RWPE1 (cell line): ENCODE measurements at regions not wholly inside any gene's neighbourhood (a gene's known extent, or its start where the extent isn't known, plus 50 kb on each side); places are given as distances from the start of the nearest gene placed in this dataset.

ENCODE experiments used
- CTCF ChIA-PET: fragments of 350-600 bp; sonication (Branson Sonifier 250); formaldehyde crosslinking; extraction: SDS; loops from one replicate; lab custom pipeline; 2021; lab: Yijun Ruan, JAX
- POLR2A ChIA-PET: fragments of 400-600 bp; formaldehyde crosslinking; extraction: SDS; loops from one replicate; lab custom pipeline; 2020; ENCODE audit warnings: antibody characterized with exemption; ENCODE audit not compliant: low non-redundant PET; lab: Yijun Ruan, JAX
- DNase-seq: peaks from one replicate; pipeline ENCODE4 v3.0.0; 2012; ENCODE audit warnings: low spot score
- H3K27ac ChIP-seq: fragments of 450-650 bp; 2 replicates; pipeline ENCODE4 v1.5.1; 2017
- TF ChIP-seq, protein P1 (sequence below): fragments of 450-650 bp; conservative IDR thresholded peaks from 2 replicates; pipeline ENCODE4 v1.5.1; 2017; ENCODE audit warnings: low read depth, mild to moderate bottlenecking

DNA sequence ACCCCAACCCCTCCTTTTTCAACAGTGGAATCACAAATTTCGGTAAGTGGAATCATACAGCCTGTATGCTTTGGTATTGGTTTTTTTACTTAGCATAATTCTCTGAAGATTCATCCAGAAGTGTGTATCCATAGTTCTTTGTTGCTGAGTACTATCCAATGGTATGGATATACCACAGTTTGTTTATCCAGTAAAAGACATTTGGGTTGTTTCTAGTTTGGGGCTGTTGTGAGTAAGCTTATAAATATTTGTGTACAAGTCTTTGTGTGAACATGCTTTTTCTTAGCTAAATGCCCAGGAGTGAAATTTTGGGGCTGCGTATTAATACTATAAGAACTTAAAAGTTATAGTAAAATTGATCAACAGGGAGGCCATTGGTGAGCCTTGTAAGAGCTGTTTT is 57.5 kb upstream of the GC start:
- CTCF ChIA-PET = no interaction called here
- TF ChIP-seq, protein P1, sequence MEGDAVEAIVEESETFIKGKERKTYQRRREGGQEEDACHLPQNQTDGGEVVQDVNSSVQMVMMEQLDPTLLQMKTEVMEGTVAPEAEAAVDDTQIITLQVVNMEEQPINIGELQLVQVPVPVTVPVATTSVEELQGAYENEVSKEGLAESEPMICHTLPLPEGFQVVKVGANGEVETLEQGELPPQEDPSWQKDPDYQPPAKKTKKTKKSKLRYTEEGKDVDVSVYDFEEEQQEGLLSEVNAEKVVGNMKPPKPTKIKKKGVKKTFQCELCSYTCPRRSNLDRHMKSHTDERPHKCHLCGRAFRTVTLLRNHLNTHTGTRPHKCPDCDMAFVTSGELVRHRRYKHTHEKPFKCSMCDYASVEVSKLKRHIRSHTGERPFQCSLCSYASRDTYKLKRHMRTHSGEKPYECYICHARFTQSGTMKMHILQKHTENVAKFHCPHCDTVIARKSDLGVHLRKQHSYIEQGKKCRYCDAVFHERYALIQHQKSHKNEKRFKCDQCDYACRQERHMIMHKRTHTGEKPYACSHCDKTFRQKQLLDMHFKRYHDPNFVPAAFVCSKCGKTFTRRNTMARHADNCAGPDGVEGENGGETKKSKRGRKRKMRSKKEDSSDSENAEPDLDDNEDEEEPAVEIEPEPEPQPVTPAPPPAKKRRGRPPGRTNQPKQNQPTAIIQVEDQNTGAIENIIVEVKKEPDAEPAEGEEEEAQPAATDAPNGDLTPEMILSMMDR = no peak
- POLR2A ChIA-PET = interaction anchor here (0.6 kb wide), 1 partner anchor 1144 kb away, joined by 6 read pairs; no protein-coding TSS in a partner anchor
- no peak for DNase-seq
- H3K27ac ChIP-seq = no peak overlapping the region

DNA sequence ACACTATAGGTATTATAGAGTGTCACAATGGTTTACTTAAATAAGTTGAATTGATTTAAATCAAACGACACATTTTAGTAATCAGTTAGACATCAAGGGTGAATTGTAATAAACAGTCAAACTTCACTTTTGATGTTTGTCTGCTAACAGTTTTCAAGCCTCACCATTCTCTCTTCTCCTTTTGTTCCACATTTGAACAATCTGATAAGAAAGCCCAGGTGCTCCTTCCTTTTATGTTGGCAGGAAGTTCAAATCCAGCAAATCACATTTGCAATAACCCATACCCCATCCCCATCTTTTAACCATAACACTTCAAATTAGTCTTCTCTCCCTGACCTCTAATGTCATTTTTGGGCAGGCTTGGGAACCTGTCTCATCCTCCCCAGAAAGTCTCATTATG is 63.4 kb upstream of the GC start:
- POLR2A ChIA-PET = no interaction called here
- CTCF ChIA-PET = no interaction called here
- TF ChIP-seq, protein P1 = no peak
- no peak overlapping the region for H3K27ac ChIP-seq
- DNase-seq = no peak

DNA sequence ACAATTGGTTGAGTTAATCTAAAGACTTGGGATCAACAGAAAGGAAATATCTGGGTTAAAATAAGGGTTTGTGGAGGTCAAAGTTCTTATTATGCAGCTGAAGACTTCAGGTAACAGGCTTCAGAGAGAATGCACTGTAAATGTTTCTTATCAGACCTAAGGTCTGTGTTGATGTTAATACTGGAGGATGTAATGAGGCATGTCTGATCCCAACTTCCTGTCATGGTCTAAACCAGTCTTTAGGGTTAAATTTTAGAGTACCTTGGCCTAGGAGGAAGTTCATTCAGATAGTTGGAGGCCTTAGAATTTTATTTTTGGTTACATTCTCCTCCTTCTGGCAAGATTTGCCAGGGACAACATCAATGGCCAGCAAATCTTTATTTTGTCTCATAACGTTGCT is 72.1 kb upstream of the GC start:
- TF ChIP-seq, protein P1 = no peak
- ChIA-PET POLR2A (no interaction called here), CTCF (no interaction called here)
- H3K27ac ChIP-seq = no peak overlapping the region
- DNase-seq = no peak

DNA sequence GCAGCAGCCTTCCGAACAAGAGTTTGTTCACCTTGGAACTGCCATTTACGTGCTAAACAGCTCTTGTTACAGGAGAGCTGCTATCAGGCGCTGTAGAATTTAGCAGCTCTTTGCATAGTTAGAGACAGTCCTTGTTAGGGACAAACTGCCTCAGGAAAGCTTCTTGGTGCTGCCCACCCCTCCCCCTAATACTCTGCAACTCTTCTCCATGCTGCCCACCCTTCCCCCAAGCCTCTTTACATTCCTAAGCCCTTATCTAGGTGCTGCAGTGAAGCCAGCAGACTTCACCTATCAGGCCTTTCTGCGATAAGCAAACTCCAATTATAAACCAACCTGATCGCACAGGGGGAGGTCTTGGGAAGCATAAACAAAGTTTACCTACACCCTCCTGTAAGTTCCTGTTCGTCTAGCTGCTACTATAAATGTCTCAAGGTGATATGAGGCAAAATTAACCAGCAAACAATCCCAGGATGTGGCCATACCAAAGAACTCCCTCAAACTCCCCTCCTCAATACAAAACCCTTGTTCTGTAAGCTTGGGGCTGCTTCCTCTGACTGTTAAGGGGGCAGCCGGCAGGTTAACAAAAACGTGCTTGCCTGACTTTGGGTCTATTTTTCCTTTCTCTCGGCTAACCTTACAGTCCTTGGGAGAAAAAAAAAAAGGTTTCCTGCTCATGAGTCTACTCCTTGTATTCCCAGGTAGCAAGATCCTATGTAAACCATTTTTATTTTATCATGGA is 74.0 kb upstream of the GC start:
- no peak overlapping the region for H3K27ac ChIP-seq
- CTCF ChIA-PET = no interaction called here
- DNase-seq = no peak
- POLR2A ChIA-PET = no interaction called here
- TF ChIP-seq, protein P1 = no peak

DNA sequence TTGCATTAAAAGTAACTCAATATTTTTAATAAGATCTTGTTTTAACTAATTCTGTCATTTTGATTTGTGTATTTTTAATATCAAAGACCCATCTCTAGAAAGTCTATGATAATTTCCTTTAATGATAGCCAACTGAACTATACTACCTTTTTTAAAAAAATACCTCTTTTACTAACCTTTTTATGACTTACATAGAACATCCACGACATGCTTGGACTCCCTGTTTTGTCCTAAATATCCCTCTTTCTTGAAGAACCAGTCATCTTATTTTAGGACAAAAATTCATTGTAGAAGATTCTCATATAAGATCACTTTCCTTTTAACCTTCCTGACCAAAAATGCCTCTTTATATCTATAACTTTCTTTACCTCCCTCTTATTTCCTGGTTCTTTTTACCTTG is 76.8 kb upstream of the GC start:
- TF ChIP-seq, protein P1 = no peak
- no peak for DNase-seq
- CTCF ChIA-PET = no interaction called here
- H3K27ac ChIP-seq = no peak overlapping the region
- POLR2A ChIA-PET = no interaction called here

DNA sequence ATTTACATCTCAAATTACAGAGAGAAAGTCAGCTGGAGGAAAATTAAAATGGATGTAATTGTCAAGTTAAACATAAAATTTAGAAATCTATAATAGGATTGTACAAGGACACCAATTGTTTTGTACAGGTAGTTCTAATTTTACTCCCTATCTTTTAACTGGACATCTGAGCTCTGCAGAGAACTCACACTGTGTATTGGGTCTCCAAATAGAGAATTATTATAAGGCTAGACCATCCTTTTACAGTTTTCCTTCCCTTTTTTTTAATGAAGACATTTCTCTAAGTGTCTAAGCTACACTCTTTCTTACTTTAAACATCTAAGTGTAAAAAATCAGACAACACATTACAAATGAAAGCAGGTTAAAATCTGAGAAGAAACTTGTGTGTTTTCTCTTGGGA is 78.4 kb upstream of the GC start:
- no peak for DNase-seq
- POLR2A ChIA-PET = no interaction called here
- TF ChIP-seq, protein P1 = no peak
- CTCF ChIA-PET = interaction anchor here (0.7 kb wide), 1 partner anchor 710 kb away, joined by 5 read pairs; no protein-coding TSS in a partner anchor
- no peak overlapping the region for H3K27ac ChIP-seq
